ENCODE measurements at regions not wholly inside any gene's neighbourhood (a gene's known extent, or its start where the extent isn't known, plus 50 kb on each side); places are given as distances from the start of the nearest gene placed in this dataset.

DNA sequence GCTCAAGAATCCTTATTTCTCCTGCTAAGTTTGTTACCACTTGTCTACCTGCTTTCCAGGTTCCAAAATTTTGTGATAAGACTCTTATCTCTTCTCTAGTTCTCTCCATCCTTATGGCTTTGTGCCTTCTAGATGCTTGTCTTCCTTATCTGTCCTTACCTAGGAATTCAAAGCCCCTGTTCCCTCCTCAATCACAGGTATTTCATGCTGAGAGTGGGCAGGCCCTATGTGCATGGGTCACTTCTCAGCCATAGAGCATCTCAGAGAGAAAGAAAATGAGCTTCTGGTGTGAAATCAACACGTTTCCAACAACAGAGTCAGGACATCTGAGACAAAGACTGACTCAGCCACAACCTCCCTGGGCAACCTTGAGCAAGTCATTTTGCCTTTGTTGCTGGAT lies 214.1 kb upstream of the TLE3 start:
- ChIA-PET POLR2A (no interaction called here), CTCF (no interaction called here), RAD21 (ENCODE audit: low non-redundant PET in 1 of 2, low total read pairs in 2 of 2, uncharacterized antibody in 2 of 2, unreplicated experiment in 2 of 2) (no interaction called here)
- Histone ChIP-seq H3K27ac (ENCODE audit: low read depth, low read length) (no peak overlapping the region), H3K27me3 (ENCODE audit: insufficient read depth, low read length) (no peaks in the 10 kb centered on the region), H3K79me2 (ENCODE audit: insufficient read depth, low read length) (no peaks in the 10 kb centered on the region), H3K4me3 (replicated peaks in 1 of 2; ENCODE audit: low read depth in 1 of 2, low read length in 2 of 2) (no peak overlapping the region), H3K36me3 (ENCODE audit: control insufficient read depth in 1 of 2, insufficient read depth in 2 of 2, low read length in 2 of 2) (no peaks in the 10 kb centered on the region), H3K4me2 (ENCODE audit: low read length) (no peak overlapping the region), H3K9ac (ENCODE audit: low read length) (no peak overlapping the region), H3K9me3 (ENCODE audit: control insufficient read depth in 1 of 2, insufficient read depth in 1 of 2, low read depth in 1 of 2, low read length in 2 of 2) (no peaks in the 10 kb centered on the region), H3K9me2 (ENCODE audit: insufficient read depth) (no peaks in the 10 kb centered on the region), H2AFZ (ENCODE audit: low read depth, low read length, poor library complexity, severe bottlenecking) (no peak overlapping the region), H4K20me1 (ENCODE audit: insufficient read depth) (no peaks in the 10 kb centered on the region), H3K4me1 (ENCODE audit: control insufficient read depth in 1 of 2, insufficient read depth in 2 of 2, low read length in 2 of 2) (peaks cover 4 to 11% of the 10 kb centered on the region in 2 experiments; a peak in 3 of 4 replicates)
- intact Hi-C loops (cut with micrococcal nuclease): no loop called here
- no peak for TF ChIP-seq SRF (IDR thresholded peaks at IDR 0.05; ENCODE audit: low read depth)
- ATAC-seq: no peak
- DNase-seq (ENCODE audit: low read depth, low spot score): no peak
- BruUV-seq (replicated peaks): no TSS peak

- no peak overlapping the region for H3K4me3 ChIP-seq (replicated peaks in 1 of 2; ENCODE audit: low read depth in 1 of 2, low read length in 2 of 2)
- POLR2A ChIA-PET: no interaction called here
- intact Hi-C loops (cut with micrococcal nuclease): no loop called here
- H3K4me1 ChIP-seq (ENCODE audit: control insufficient read depth in 1 of 2, insufficient read depth in 2 of 2, low read length in 2 of 2): peaks cover 4 to 11% of the 10 kb centered on the region in 2 experiments; a peak in 3 of 4 replicates
- no peak overlapping the region for H3K27ac ChIP-seq (ENCODE audit: low read depth, low read length)
- no peak overlapping the region for H3K4me2 ChIP-seq (ENCODE audit: low read length)
- H3K79me2 ChIP-seq (ENCODE audit: insufficient read depth, low read length): no peaks in the 10 kb centered on the region
- H2AFZ ChIP-seq (ENCODE audit: low read depth, low read length, poor library complexity, severe bottlenecking): no peak overlapping the region
- DNase-seq (ENCODE audit: low read depth, low spot score): no peak
- BruUV-seq (replicated peaks): no TSS peak
- no peaks in the 10 kb centered on the region for H3K36me3 ChIP-seq (ENCODE audit: control insufficient read depth in 1 of 2, insufficient read depth in 2 of 2, low read length in 2 of 2)
- CTCF ChIA-PET: no interaction called here
- RAD21 ChIA-PET (ENCODE audit: low non-redundant PET in 1 of 2, low total read pairs in 2 of 2, uncharacterized antibody in 2 of 2, unreplicated experiment in 2 of 2): no interaction called here
- no peaks in the 10 kb centered on the region for H4K20me1 ChIP-seq (ENCODE audit: insufficient read depth)
- H3K9me3 ChIP-seq (ENCODE audit: control insufficient read depth in 1 of 2, insufficient read depth in 1 of 2, low read depth in 1 of 2, low read length in 2 of 2): no peaks in the 10 kb centered on the region
- H3K27me3 ChIP-seq (ENCODE audit: insufficient read depth, low read length): no peaks in the 10 kb centered on the region
- H3K9me2 ChIP-seq (ENCODE audit: insufficient read depth): no peaks in the 10 kb centered on the region
- H3K9ac ChIP-seq (ENCODE audit: low read length): no peak overlapping the region
- TF ChIP-seq REST (IDR thresholded peaks at IDR 0.05; ENCODE audit: low read depth) (no peak), POLR2AphosphoS5 (IDR thresholded peaks at IDR 0.05; ENCODE audit: low read depth, low read length) (no peak), SRF (IDR thresholded peaks at IDR 0.05; ENCODE audit: low read depth) (no peak), FOSL1 (IDR thresholded peaks at IDR 0.05; ENCODE audit: low read depth) (no peak), POLR2A (IDR thresholded peaks at IDR 0.05; ENCODE audit: borderline replicate concordance, extremely low read depth, insufficient read depth, insufficient read length) (no peak), EZH2 (IDR thresholded peaks at IDR 0.05) (no peak), EGR1 (IDR thresholded peaks at IDR 0.05; ENCODE audit: low read depth) (no peak), ZNF274 (IDR thresholded peaks at IDR 0.05; ENCODE audit: low read depth, low read length) (no peak), SP1 (IDR thresholded peaks at IDR 0.05; ENCODE audit: low read depth) (no peak), CBX3 (IDR thresholded peaks at IDR 0.05; ENCODE audit: low read depth) (no peak), MAX (IDR thresholded peaks at IDR 0.05) (no peak), ZFX (IDR thresholded peaks at IDR 0.05) (no peak), YY1 (IDR thresholded peaks at IDR 0.05; ENCODE audit: extremely low read depth, insufficient replicate concordance, low read depth, low read length) (no peak), JUND (IDR thresholded peaks at IDR 0.05) (no peak), RAD21 (IDR thresholded peaks at IDR 0.05; ENCODE audit: low read depth) (no peak), ZBTB33 (IDR thresholded peaks at IDR 0.05; ENCODE audit: extremely low read depth, insufficient replicate concordance, low read length) (no peak), TCF7L2 (IDR thresholded peaks at IDR 0.05; ENCODE audit: borderline replicate concordance, extremely low read depth, insufficient read depth, insufficient read length) (no peak)
- no peak for ATAC-seq
These were observed 212.0 kb upstream of the TLE3 start for GRCh38 chr15:70309716-70310115.
